ENCODE measurements at regions not wholly inside any gene's neighbourhood (a gene's known extent, or its start where the extent isn't known, plus 50 kb on each side); places are given as distances from the start of the nearest gene placed in this dataset.
"Not testable (repeated sequence)": the region's sequence is repeated elsewhere in the genome, so short reads cannot be mapped to it uniquely, and the experiment has no call there.

- H3K27me3 Mint-ChIP-seq (ENCODE audit: unreplicated experiment); H3K4me1 Mint-ChIP-seq (ENCODE audit: low read depth, unreplicated experiment); CTCF ChIA-PET; H3K36me3 Mint-ChIP-seq (ENCODE audit: insufficient read depth, unreplicated experiment); H3K27ac Mint-ChIP-seq (ENCODE audit: unreplicated experiment); H3K4me3 Mint-ChIP-seq (ENCODE audit: low read depth, unreplicated experiment); DNase-seq; BruUV-seq (replicated peaks); H3K9me3 Mint-ChIP-seq (ENCODE audit: low read depth, unreplicated experiment); intact Hi-C loops (cut with micrococcal nuclease; ENCODE audit: unreplicated experiment): not testable (repeated sequence)
These were observed 314.3 kb downstream of the GOLGA6L6 start for GRCh38 chr15:20227119-20227853.

GRCh38 chr15:20226531-20226930 lies 315.1 kb downstream of the GOLGA6L6 start:
- not testable (repeated sequence) for DNase-seq

GRCh38 chr15:20221063-20221462 lies 320.5 kb downstream of the GOLGA6L6 start:
- CTCF ChIA-PET; H3K36me3 Mint-ChIP-seq (ENCODE audit: insufficient read depth, unreplicated experiment); H3K4me3 Mint-ChIP-seq (ENCODE audit: low read depth, unreplicated experiment); BruUV-seq (replicated peaks); intact Hi-C loops (cut with micrococcal nuclease; ENCODE audit: unreplicated experiment); H3K4me1 Mint-ChIP-seq (ENCODE audit: low read depth, unreplicated experiment); H3K27ac Mint-ChIP-seq (ENCODE audit: unreplicated experiment); DNase-seq; H3K27me3 Mint-ChIP-seq (ENCODE audit: unreplicated experiment); H3K9me3 Mint-ChIP-seq (ENCODE audit: low read depth, unreplicated experiment): not testable (repeated sequence)

More at GRCh38 chr15:20226531-20226930, 315.1 kb downstream of the GOLGA6L6 start:
- H3K9me3 Mint-ChIP-seq (ENCODE audit: low read depth, unreplicated experiment); intact Hi-C loops (cut with micrococcal nuclease; ENCODE audit: unreplicated experiment); H3K36me3 Mint-ChIP-seq (ENCODE audit: insufficient read depth, unreplicated experiment); H3K4me1 Mint-ChIP-seq (ENCODE audit: low read depth, unreplicated experiment); H3K4me3 Mint-ChIP-seq (ENCODE audit: low read depth, unreplicated experiment); BruUV-seq (replicated peaks); H3K27me3 Mint-ChIP-seq (ENCODE audit: unreplicated experiment); H3K27ac Mint-ChIP-seq (ENCODE audit: unreplicated experiment); CTCF ChIA-PET: not testable (repeated sequence)

- H3K9me3 Mint-ChIP-seq (ENCODE audit: low read depth, unreplicated experiment); DNase-seq; H3K4me3 Mint-ChIP-seq (ENCODE audit: low read depth, unreplicated experiment); H3K4me1 Mint-ChIP-seq (ENCODE audit: low read depth, unreplicated experiment); intact Hi-C loops (cut with micrococcal nuclease; ENCODE audit: unreplicated experiment); BruUV-seq (replicated peaks); H3K27me3 Mint-ChIP-seq (ENCODE audit: unreplicated experiment); CTCF ChIA-PET; H3K27ac Mint-ChIP-seq (ENCODE audit: unreplicated experiment); H3K36me3 Mint-ChIP-seq (ENCODE audit: insufficient read depth, unreplicated experiment): not testable (repeated sequence)
These were observed 322.4 kb downstream of the GOLGA6L6 start for GRCh38 chr15:20219171-20219570.

- CTCF ChIA-PET; BruUV-seq (replicated peaks); intact Hi-C loops (cut with micrococcal nuclease; ENCODE audit: unreplicated experiment); H3K4me3 Mint-ChIP-seq (ENCODE audit: low read depth, unreplicated experiment); H3K27ac Mint-ChIP-seq (ENCODE audit: unreplicated experiment); H3K9me3 Mint-ChIP-seq (ENCODE audit: low read depth, unreplicated experiment); H3K36me3 Mint-ChIP-seq (ENCODE audit: insufficient read depth, unreplicated experiment); H3K4me1 Mint-ChIP-seq (ENCODE audit: low read depth, unreplicated experiment); H3K27me3 Mint-ChIP-seq (ENCODE audit: unreplicated experiment); DNase-seq: not testable (repeated sequence)
These were observed 325.9 kb downstream of the GOLGA6L6 start for GRCh38 chr15:20215700-20216099.

GRCh38 chr15:20214101-20214500 lies 327.5 kb downstream of the GOLGA6L6 start:
- intact Hi-C loops (cut with micrococcal nuclease; ENCODE audit: unreplicated experiment), result not testable (repeated sequence)

GRCh38 chr15:20211508-20211907 lies 330.1 kb downstream of the GOLGA6L6 start:
- H3K27ac Mint-ChIP-seq (ENCODE audit: unreplicated experiment); H3K4me3 Mint-ChIP-seq (ENCODE audit: low read depth, unreplicated experiment); H3K27me3 Mint-ChIP-seq (ENCODE audit: unreplicated experiment); BruUV-seq (replicated peaks); H3K9me3 Mint-ChIP-seq (ENCODE audit: low read depth, unreplicated experiment); H3K4me1 Mint-ChIP-seq (ENCODE audit: low read depth, unreplicated experiment); CTCF ChIA-PET; H3K36me3 Mint-ChIP-seq (ENCODE audit: insufficient read depth, unreplicated experiment); DNase-seq; intact Hi-C loops (cut with micrococcal nuclease; ENCODE audit: unreplicated experiment): not testable (repeated sequence)

More at GRCh38 chr15:20214101-20214500, 327.5 kb downstream of the GOLGA6L6 start:
- H3K27ac Mint-ChIP-seq (ENCODE audit: unreplicated experiment); CTCF ChIA-PET; DNase-seq; H3K4me3 Mint-ChIP-seq (ENCODE audit: low read depth, unreplicated experiment); H3K9me3 Mint-ChIP-seq (ENCODE audit: low read depth, unreplicated experiment); H3K4me1 Mint-ChIP-seq (ENCODE audit: low read depth, unreplicated experiment); H3K36me3 Mint-ChIP-seq (ENCODE audit: insufficient read depth, unreplicated experiment); H3K27me3 Mint-ChIP-seq (ENCODE audit: unreplicated experiment); BruUV-seq (replicated peaks): not testable (repeated sequence)

DNA sequence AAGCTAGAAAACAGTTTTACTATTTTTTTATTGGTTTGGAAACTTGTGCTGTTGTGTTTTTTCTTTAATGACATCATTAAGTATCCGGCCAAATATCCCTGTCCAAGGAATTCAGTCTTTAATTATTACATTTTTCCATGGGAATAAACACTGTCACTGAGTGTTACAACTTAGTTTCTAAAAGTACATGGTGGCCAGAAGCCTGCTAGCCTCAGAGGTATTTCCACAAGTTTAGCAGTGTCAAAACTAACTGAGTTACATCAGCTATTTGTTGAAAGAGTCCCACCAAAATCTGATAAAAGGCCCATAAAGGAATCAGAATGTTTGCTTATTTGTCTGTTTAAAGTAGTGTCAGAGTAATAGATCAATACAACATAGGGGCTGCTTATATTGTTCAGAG lies 331.6 kb downstream of the GOLGA6L6 start:
- CTCF ChIA-PET; H3K27me3 Mint-ChIP-seq (ENCODE audit: unreplicated experiment); BruUV-seq (replicated peaks); H3K9me3 Mint-ChIP-seq (ENCODE audit: low read depth, unreplicated experiment); H3K36me3 Mint-ChIP-seq (ENCODE audit: insufficient read depth, unreplicated experiment); intact Hi-C loops (cut with micrococcal nuclease; ENCODE audit: unreplicated experiment); H3K4me3 Mint-ChIP-seq (ENCODE audit: low read depth, unreplicated experiment); DNase-seq; H3K27ac Mint-ChIP-seq (ENCODE audit: unreplicated experiment); H3K4me1 Mint-ChIP-seq (ENCODE audit: low read depth, unreplicated experiment): not testable (repeated sequence)

- BruUV-seq (replicated peaks); H3K27ac Mint-ChIP-seq (ENCODE audit: unreplicated experiment); H3K9me3 Mint-ChIP-seq (ENCODE audit: low read depth, unreplicated experiment); DNase-seq; H3K36me3 Mint-ChIP-seq (ENCODE audit: insufficient read depth, unreplicated experiment); H3K4me1 Mint-ChIP-seq (ENCODE audit: low read depth, unreplicated experiment); H3K4me3 Mint-ChIP-seq (ENCODE audit: low read depth, unreplicated experiment); intact Hi-C loops (cut with micrococcal nuclease; ENCODE audit: unreplicated experiment); CTCF ChIA-PET; H3K27me3 Mint-ChIP-seq (ENCODE audit: unreplicated experiment): not testable (repeated sequence)
These were observed 334.0 kb downstream of the GOLGA6L6 start for GRCh38 chr15:20207607-20208006.

DNA sequence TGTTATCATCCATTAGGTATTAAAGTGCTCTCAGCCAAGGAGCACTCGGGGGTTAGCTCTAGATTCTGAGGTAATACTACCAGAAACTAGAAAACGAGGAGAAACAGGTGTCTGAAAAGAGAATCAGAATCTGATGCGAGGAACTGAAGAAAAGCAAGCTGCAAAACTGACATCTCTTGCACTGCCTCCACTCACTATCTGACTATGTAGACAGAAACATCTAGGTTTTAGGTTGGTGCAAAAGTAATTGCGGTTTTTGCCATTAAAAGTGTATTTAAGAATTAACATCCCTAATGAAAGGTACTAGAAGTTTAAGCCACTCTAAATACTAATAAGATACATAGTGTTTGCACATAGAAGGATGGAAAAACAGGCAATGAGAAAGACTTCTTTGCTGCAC lies 334.4 kb downstream of the GOLGA6L6 start:
- intact Hi-C loops (cut with micrococcal nuclease; ENCODE audit: unreplicated experiment); DNase-seq; H3K4me1 Mint-ChIP-seq (ENCODE audit: low read depth, unreplicated experiment); H3K4me3 Mint-ChIP-seq (ENCODE audit: low read depth, unreplicated experiment); BruUV-seq (replicated peaks); H3K36me3 Mint-ChIP-seq (ENCODE audit: insufficient read depth, unreplicated experiment); H3K9me3 Mint-ChIP-seq (ENCODE audit: low read depth, unreplicated experiment); H3K27ac Mint-ChIP-seq (ENCODE audit: unreplicated experiment); H3K27me3 Mint-ChIP-seq (ENCODE audit: unreplicated experiment); CTCF ChIA-PET: not testable (repeated sequence)
